GM21786 (cell line): ENCODE measurements at regions not wholly inside any gene's neighbourhood (a gene's known extent, or its start where the extent isn't known, plus 50 kb on each side); places are given as distances from the start of the nearest gene placed in this dataset.

Experiments used
- ATAC-seq: cut with Tn5 transposase; IDR thresholded peaks from one replicate; pipeline ENCODE4 v1.9.1; 2021; ENCODE audit not compliant: unreplicated experiment

DNA sequence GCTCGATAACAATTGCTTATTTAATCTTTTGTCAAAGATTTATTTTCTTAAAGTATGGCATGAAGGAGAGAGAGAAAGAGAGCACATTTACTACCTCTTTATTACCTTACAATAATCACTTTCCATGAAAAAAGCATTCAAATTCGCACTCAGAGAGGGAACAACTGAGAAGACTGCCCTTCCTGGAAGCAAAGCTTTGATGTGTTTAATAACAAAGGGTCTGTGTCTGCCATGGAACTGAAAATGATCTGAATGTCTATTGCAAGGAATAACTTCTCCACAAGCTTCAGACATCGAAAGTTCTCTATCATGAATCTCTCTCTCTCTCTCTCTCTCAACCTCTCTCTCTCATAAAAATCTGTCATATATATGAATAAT lies 308.9 kb downstream of the HDGFL1 start:
- no peak for ATAC-seq

DNA sequence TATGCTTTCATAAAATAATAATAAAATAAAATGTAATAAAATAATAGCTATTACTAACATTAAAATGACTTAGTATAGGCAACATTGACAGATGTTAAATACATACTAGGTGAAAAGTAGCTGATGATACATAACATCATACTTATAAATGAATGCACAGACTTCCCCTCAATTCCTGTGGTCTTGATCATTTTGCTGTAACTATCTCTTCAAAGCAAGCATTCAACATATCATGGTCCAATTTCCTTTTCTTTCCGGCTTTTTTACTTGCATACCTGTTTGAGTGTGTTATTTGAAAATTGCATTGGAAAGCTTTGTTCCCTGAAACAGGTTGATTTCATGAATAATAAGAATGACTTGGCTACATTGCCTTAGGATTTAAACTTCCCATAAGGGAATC lies 309.3 kb downstream of the HDGFL1 start:
- no peak for ATAC-seq

DNA sequence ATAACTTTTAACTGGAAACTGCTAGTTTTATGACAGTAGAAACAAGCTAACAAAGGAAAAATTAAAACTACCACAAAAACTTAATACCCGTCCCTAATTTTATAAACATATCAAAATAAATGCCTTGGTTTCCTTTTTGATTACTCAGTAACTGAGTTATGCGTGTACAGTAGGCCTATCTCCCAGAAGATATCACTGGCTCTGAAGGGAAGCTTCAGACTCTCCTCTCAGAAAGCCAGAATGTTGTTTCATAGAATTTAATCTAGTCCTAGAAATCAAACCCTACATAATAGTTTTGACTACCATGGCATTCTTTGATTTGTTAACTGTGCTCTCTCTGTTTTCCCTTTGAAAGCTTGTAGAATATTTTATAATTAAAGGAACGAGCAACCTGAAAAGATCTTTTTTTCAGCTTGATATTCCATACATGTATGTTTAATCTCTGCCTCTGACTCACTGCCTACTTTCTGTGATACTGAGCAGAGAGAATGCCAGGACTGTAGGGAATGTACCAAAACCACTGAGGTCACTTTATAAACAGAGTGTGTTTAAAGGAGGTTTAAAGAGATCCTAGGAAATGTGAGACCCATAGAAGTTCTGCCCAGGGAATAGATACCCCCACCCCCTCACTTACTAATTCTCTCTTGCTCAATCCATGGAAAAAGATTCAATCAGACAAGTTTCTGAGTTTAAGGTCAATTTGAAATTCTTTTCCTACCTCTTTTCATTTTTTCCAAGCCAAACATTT lies 311.5 kb downstream of the HDGFL1 start:
- ATAC-seq, result no peak

DNA sequence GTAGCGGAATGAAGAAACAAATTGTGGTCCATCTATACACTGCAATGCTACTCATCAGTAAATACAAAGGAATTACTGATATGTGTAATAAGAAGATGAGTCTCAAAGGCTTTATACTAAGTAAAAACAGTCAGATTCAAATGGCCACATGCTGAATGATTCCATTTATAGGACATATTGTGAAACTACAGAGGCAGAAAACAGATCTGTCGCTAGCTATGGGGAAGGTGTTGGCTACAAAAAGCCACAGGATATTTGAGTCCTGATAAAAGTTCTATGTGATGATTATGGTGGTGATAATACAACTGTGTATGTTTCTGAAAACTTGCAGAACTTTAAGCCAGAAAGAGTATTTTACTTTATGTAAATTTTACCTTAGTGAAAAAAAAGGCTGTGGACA lies 313.2 kb downstream of the HDGFL1 start:
- ATAC-seq, result no peak

DNA sequence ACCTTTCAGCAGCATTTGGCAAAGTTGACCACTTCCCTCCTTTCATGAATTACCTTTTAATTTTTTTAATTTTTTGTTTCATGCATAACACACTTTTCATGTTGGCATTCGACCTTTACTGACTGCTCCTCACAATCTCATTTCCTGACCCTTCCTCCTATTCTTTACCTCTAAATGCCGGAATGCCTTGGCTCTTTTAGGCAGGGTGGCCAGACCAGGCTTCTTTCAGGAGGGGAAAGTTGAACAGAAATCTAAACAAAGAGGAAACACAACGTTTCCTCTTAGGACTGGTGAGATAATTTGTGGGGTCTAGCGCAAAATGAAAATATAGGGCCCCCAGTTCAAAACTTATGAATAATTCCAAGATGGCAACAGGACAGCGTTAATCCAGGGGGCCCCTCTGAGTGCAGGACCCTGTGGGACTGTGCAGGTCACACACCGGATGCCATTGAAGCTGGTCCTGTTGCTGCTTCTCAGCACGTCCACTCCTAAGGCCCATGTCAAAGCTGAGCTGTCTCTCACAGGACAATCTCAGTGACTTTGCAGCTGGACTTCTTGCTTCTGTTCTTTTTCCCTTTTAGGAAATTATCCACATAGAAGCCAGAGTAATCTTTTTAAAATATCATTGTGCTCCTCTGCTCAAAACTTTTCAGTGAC lies 313.8 kb downstream of the HDGFL1 start:
- ATAC-seq, result no peak

DNA sequence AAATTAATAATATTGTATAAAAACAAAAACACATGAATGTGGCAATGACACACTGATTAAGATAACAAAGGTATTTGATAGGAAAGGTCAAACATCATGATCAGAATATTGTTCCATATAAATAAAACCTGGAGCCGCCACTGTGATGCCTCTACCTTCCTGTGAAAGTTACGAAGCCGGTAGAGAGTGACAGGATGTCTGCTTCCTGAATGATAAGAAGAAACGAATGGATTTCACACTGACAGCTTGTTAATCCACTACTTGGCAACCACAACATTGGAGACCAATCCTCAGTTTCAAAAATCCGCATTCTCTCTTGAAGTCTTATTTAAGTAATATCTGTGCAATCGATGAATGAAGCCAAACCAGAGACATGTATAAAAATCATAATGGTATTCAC lies 315.1 kb downstream of the HDGFL1 start:
- ATAC-seq, result no peak

DNA sequence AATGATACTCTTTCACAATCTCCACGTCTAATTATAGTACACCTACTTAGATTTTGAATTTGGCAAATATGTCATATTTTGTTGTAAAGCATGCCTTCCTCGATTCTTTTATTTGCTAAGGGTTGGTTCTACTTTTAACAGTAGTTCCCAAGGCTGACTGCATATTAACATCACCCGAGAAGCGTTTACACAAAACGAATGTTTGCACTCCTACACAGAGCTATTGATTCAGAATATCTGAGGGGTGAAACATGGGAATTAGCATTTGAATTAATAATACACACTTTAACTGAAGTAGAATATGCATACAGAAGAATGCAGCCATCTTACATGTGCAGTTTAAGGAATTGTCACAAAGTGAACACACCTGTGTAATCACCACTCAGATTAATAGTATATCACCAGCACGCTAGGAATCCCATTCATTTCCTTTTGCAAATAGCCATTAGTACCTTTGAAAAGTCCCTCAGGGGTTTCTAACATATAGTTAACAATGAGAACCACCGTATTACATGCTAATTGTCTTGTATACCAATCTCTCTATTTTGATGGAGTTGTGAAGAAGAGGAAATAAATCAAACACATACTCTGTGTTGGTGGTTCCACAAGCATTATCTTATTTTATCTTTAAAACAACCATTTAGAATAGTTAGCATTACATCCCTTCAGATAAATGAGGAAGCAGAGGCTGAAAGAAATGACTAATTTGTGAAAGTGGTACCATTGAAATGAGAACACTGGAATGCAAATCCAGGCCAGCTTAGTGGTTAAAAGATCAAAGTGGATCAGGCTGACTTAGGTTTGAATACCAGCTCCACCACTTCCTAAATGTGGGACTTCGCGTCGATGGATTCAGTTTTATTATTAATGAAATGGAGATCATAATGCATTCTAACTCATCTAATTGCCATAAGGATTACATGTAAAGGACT lies 317.6 kb downstream of the HDGFL1 start:
- ATAC-seq, result no peak

DNA sequence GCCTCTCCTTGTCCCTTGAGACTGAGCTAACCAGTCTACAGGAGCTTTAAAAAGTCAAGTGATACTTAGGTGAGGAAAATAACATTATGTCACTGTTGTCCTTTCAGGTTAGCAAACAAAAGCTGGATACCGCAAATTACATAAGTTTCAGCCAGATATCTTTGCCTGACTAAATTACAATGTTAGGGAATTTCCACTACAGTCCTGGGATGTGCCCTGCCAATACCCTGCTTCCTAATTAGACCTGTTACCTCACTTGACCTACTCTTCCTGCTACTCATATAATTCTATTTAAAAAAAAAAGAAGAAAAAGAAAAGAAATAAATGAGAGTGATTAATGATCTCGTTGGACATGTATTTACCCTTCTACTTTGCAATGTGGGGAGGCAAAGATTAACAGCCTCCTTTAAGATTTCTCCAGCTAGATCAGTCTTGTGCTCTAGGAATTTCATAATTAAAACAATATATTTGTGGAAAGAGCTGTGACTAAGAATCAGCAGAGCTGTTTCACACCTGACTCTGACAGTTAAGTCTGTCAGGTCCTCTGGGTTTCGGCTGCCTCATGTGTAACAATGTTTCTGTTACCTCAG lies 318.9 kb downstream of the HDGFL1 start:
- no peak for ATAC-seq

DNA sequence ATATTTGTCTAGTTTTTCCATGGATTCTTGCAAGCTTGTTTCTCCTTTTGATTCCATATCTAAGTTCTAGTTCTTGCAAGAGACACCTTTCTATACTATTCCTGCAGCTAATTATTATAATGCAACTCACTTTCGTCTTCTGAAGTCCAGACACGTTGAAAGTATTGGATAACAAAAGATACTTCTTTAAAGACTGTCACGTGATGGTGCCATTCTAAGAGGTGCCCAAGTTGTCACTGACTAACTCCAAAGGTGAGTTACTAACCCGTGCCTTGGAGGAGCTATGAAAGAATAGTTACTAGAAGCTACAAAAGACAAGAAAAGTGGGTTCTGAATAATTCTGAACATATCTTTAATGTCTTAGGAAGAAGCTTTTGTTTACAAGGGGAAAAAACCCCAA lies 322.6 kb downstream of the HDGFL1 start:
- ATAC-seq, result no peak

DNA sequence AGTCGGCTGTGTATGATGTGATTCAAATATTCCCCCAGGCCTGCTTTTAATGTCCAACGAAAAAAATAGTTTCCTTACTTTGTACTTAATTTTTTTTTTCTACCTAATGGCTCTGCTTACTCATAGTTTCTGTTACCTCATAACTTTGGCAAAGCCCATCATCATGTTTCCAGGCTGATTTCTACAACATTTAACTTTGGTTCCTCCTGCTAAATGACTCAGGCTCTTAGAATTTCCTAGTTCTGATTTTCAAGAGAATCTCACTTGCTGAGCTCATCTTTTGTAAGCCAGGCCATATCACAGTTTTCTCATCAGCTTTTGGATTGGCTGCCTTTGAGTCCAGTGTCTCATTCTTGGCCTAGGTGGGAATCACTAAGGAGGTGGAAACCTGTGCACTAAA lies 323.1 kb downstream of the HDGFL1 start:
- ATAC-seq, result no peak

DNA sequence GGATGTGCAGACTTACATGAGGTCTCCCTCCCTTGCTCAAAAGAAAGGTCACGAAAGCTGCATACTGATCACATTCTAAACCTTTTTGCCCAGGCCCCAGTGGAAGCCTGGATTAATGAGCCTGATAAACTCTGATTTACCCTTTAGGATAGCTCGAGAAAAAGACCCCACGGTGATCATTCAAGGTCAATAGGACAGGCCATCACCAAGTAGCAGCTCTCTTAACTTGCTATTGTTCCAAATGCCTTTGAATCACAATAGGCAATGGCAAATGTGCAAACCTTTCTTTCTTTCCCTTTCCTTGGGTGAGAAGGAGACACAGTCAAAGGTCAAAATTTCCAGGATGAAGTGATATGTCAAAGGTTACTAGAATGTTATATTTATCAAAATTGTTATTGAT lies 327.3 kb downstream of the HDGFL1 start:
- ATAC-seq, result no peak

DNA sequence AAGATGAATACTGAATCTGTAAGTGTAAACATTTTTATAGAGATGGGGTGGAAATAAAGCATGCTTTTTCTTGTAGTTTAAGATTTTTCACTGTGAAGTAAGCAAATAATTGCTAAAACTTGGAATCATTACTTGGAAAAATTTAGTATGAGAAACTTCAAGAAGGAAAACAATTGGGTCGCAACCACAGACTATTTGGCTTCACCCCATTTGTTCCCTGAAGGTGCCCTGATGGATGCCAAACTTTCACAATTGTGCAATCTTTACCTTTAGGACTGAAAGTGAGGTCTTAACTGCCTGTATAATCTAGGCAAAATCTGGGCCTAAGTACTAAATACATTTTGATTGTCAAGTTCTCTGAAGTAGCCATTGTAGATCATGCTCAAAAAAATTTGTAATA lies 330.1 kb downstream of the HDGFL1 start:
- ATAC-seq, result no peak

DNA sequence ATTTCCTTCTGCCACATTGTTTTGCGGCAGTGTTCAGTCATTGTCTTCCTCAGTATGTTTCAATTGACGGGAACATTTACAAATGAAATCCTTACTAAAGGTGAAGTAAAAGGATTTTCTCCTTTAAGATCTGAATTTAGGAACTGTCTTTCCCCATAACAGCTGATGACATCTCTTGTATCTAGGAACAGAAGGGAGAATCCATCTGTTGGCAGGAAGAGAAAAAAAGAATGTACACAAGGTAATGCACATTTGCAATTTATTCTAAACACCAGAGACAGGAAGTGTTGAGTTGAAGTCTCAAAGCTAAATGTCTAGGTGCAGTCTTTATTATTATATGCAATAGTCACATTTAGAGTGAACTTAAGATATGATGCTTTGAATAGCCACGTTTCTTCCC lies 334.5 kb downstream of the HDGFL1 start:
- no peak for ATAC-seq

DNA sequence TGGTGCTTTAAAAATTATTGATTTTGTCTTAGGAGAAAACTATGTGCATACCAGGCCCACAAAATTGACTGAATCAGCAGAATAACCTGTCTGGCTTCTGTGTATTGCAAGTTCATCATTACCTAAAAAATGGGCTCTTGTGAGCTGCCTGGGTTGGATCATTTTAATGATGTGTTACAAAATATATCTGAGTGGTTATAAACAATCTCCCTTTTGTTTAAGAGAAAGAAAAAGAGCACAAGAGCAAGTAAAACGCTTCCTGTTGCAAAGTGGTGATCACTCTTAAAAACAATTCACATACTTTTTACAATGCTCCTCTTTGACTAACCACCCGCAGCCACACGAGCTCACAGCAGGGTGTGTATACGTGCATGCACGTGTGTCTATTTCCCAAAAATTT lies 335.1 kb downstream of the HDGFL1 start:
- no peak for ATAC-seq

DNA sequence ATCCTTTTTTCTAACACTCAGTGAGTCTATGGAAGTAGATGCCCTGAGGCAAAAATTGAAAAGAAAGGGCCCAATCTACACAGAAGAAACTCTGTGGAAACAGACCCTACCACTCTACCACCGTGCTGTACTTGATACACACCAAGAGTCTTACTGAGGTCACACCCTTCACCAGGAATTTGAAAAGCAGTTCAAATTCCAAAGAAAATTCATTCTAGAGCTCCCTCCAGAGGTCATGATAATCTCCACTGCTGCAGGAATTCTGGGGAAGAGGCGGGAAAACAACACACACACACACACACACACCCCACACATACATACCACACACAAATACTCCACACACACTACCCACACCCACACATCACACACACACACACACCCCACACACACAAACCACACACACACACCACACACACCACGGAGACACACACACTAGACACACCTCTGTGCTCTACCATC lies 336.8 kb downstream of the HDGFL1 start:
- no peak for ATAC-seq

DNA sequence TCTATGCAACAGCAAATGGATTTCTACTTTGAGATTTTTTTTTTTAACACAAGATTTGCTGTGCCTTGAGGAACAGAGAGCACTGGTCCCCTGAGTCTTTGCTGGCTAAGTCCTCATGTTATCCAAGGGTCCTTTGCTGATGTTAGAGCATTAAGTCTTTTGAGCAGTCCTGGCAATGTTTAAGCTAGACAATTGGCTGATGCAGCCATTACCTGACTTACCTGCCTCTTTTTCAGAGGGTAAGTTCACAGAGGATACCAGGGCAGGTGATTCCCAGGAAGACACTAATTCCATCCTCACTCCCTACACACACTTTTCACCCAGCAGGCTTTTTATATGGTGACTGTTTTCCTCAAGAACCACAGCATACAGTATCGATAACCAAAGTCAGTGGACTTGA lies 337.7 kb downstream of the HDGFL1 start:
- ATAC-seq, result no peak

DNA sequence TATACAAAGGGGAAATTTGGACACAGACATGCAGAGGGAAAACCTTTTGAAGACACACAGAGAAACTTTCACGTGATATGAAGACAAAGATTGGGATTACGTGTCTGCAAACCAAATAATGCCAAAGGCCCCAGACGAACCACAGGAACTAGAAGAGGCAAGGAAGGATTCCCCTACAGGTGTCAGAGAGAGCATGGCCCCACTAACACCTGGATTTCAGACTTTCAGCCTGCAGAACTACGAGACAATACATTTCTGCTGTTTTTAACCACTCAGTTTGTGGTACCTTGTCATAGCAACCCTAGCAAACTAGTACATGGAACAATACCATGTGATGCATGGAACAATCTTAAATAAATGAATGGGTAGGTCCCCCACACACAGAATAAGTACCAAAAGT lies 341.0 kb downstream of the HDGFL1 start:
- no peak for ATAC-seq

DNA sequence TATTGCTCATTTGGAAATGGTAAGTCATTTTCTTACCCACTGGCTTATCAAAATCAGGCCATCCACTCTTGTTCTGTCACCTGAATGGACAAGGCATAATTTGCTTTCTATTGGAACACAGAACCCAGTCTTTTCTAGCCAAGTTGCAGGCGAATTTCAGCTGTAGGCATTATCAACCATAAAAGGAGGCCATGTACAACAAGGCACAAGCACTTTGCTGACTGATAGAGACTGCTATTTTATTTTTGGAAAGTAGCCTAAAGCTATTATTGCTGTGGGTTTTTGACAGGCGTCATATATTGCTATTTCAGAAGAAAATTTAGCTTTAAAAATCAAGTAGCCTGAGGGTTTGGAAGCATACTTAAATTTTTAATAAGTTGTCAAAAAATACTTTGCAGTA lies 344.2 kb downstream of the HDGFL1 start:
- ATAC-seq, result no peak

DNA sequence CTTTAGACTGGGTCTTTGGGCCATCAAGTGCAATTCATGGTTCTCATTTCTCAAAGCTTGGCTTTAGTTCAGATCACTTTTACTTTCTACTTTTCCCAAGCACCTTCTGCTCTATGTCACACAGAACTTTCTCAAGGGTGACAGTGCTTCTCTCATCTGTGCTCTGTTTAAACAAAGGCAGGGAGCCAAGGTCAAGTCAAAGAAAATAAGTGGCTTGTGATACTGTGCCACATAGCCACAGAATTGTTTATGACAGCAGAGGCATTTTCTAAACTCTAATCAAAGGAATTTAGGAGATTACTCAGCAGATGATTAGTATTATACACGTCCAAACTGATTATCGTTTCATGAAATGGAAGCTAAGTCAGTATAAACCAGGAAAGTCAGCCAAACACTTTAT lies 348.0 kb downstream of the HDGFL1 start:
- no peak for ATAC-seq

DNA sequence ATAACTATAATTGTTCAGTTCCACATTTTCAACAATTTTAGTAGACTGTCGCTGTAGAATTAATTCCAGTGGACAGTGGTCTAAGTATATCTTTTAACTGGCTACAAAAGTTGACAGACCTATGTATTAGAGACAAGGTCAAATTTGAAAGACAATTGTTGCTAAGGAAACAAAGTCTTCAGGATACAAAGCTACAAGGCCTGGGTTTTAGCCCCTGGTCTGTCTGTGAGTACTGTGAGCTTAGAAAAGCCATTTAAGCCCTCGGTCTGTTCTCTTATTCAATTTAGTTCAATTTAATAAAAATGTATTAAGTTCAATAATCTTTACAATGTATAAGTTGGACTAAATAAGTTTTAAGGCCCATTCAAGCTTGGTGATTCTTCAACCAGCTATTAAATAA lies 352.5 kb downstream of the HDGFL1 start:
- ATAC-seq, result no peak

DNA sequence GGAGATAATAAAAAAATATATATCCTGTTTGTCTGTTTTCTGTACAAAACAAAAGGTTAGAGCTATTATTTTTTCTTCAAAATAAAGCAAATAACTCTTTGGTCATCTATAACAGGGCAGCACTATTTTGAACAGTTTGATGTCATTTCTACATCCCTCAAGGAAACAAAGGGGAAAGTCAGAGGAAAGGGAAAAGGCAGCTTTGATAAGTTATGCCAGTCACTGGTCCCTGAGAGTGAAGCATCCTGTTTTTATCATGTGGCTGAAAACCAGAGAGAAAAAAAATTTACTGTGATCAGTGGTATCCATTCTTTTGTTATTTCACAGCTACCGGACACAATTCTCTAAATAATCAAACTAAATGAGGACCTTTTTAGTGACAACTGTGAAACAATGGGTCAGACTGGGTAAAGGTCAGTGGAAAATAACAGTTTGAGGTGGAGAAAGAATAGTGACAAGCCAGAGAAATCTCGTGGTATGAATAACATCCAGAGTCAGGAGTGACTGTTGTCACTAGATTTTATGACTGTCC lies 356.0 kb downstream of the HDGFL1 start:
- ATAC-seq, result no peak
